OCI-LY7 (cell line): ENCODE measurements at regions not wholly inside any gene's neighbourhood (a gene's known extent, or its start where the extent isn't known, plus 50 kb on each side); places are given as distances from the start of the nearest gene placed in this dataset.

Experiments used
- BruUV-seq: library from RNA; stranded (reverse); fragments of 400-500 nt; replicated peaks from 2 replicates; lab custom pipeline; 2021; lab: Mats Ljungman, UMichigan
- CTCF ChIA-PET: fragments of 300-600 bp; sonication (Branson Sonifier 250); formaldehyde crosslinking; loops from one replicate; lab custom pipeline; 2022; ENCODE audit warnings: antibody characterized with exemption; ENCODE audit not compliant: unreplicated experiment; lab: Charles Lee
- POLR2A ChIA-PET: fragments of 300-600 bp; sonication (Branson Sonifier 250); formaldehyde crosslinking; loops from one replicate; lab custom pipeline; 2022; ENCODE audit warnings: antibody characterized with exemption; lab: Charles Lee
- DNase-seq: peaks from one replicate; pipeline ENCODE4 v3.0.0-alpha.2; 2015; ENCODE audit warnings: low spot score
- H2AFZ ChIP-seq: fragments of 200-600 bp; sonication (generic), shearing (Covaris generic); 2 replicates; pipeline ENCODE4 v1.6.1; 2014; ENCODE audit warnings: mild to moderate bottlenecking, antibody characterized with exemption, low read length, moderate library complexity
- H3K27ac ChIP-seq: fragments of 200-600 bp; sonication (generic); 2 replicates; pipeline ENCODE4 v1.5.1; 2014; ENCODE audit warnings: mixed run types, low read depth, mild to moderate bottlenecking, moderate library complexity, low read length, inconsistent platforms; ENCODE audit not compliant: poor library complexity, severe bottlenecking
- H3K36me3 ChIP-seq: fragments of 200-600 bp; sonication (generic); 2 replicates; pipeline ENCODE4 v1.6.1; 2014; ENCODE audit warnings: mild to moderate bottlenecking, antibody characterized with exemption, low read length, moderate library complexity, mixed read lengths; ENCODE audit not compliant: insufficient read depth
- H3K4me1 ChIP-seq: fragments of 200-600 bp; sonication (generic); 2 replicates; pipeline ENCODE4 v1.5.1; 2014; ENCODE audit warnings: mild to moderate bottlenecking, low read length; ENCODE audit not compliant: insufficient read depth, poor library complexity, severe bottlenecking
- H3K4me2 ChIP-seq: fragments of 200-600 bp; sonication (generic); 2 replicates; pipeline ENCODE4 v1.6.1; 2014; ENCODE audit warnings: mild to moderate bottlenecking, low read length
- H3K4me3 ChIP-seq: fragments of 200-600 bp; sonication (generic); 2 replicates; pipeline ENCODE4 v1.5.1; 2014; ENCODE audit warnings: mild to moderate bottlenecking, low read depth, low read length; ENCODE audit not compliant: poor library complexity, severe bottlenecking
- H3K79me2 ChIP-seq: fragments of 200-600 bp; sonication (generic); 2 replicates; pipeline ENCODE4 v1.6.1; 2016; ENCODE audit warnings: low read depth, mild to moderate bottlenecking, low read length, moderate library complexity, mixed read lengths; ENCODE audit not compliant: insufficient read depth
- H3K9me2 ChIP-seq: fragments of 200-600 bp; sonication (generic); 2 replicates; pipeline ENCODE4 v1.6.1; 2016; ENCODE audit warnings: mild to moderate bottlenecking, low read length, mixed read lengths; ENCODE audit not compliant: insufficient read depth
- H3K9me3 ChIP-seq: fragments of 200-600 bp; sonication (generic); 2 replicates; pipeline ENCODE4 v1.6.1; 2014; ENCODE audit warnings: mild to moderate bottlenecking, mixed run types, low read length, mixed read lengths
- H4K20me1 ChIP-seq: fragments of 200-600 bp; sonication (generic); 2 replicates; pipeline ENCODE4 v1.6.1; 2014; ENCODE audit warnings: mild to moderate bottlenecking, antibody characterized with exemption, low read length, moderate library complexity, mixed read lengths; ENCODE audit not compliant: insufficient read depth
- CTCF ChIP-seq: fragments of 200-600 bp; sonication (generic); conservative IDR thresholded peaks from 2 replicates; pipeline ENCODE4 v1.5.1; 2014; ENCODE audit warnings: mild to moderate bottlenecking, antibody characterized with exemption, low read length, moderate library complexity, mixed read lengths
- EZH2phosphoT487 ChIP-seq: fragments of 200-600 bp; sonication (generic); IDR thresholded peaks from 2 replicates; pipeline ENCODE4 v1.6.1; 2018; ENCODE audit warnings: low read depth, borderline replicate concordance, mild to moderate bottlenecking, mixed run types, antibody characterized with exemption, low read length, moderate library complexity, mixed read lengths
- intact Hi-C: fragments of 100-400 bp; cut with micrococcal nuclease; formaldehyde crosslinking; loops from one replicate; pipeline ENCODE4 v1.10.0; 2022; ENCODE audit not compliant: unreplicated experiment

GRCh38 chr17:83012868-83013778, 66.3 kb upstream of the METRNL start:
- Histone ChIP-seq H3K4me1 (no peaks in the 10 kb centered on the region), H3K4me2 (no peak overlapping the region), H3K36me3 (no peaks in the 10 kb centered on the region; the same call in 1 of the 2 replicates), H3K9me3 (no peaks in the 10 kb centered on the region), H3K9me2 (no peaks in the 10 kb centered on the region), H2AFZ (no peak overlapping the region), H4K20me1 (no peaks in the 10 kb centered on the region), H3K4me3 (no peak overlapping the region), H3K79me2 (no peaks in the 10 kb centered on the region), H3K27ac (no peak overlapping the region)
- intact Hi-C loops, result no loop called here
- TF ChIP-seq CTCF (no peak), EZH2phosphoT487 (no peak)
- BruUV-seq, result no TSS peak
- POLR2A ChIA-PET, result no interaction called here
- DNase-seq, result no peak
- CTCF ChIA-PET, result no interaction called here

- no peak for DNase-seq
- TF ChIP-seq CTCF (no peak), EZH2phosphoT487 (no peak)
- ChIA-PET CTCF (no interaction called here), POLR2A (no interaction called here)
- BruUV-seq, result no TSS peak
- intact Hi-C loops, result no loop called here
- H3K9me2 ChIP-seq, result no peaks in the 10 kb centered on the region
- H3K36me3 ChIP-seq, result no peaks in the 10 kb centered on the region; the same call in 1 of the 2 replicates
- no peak overlapping the region for H2AFZ ChIP-seq
- H3K9me3 ChIP-seq, result no peaks in the 10 kb centered on the region
- H3K4me3 ChIP-seq, result no peak overlapping the region
- no peak overlapping the region for H3K4me2 ChIP-seq
- no peaks in the 10 kb centered on the region for H4K20me1 ChIP-seq
- no peak overlapping the region for H3K27ac ChIP-seq
- H3K4me1 ChIP-seq, result no peaks in the 10 kb centered on the region
- H3K79me2 ChIP-seq, result no peaks in the 10 kb centered on the region
Measured at GRCh38 chr17:83013779-83014117, 65.7 kb upstream of the METRNL start.

DNA sequence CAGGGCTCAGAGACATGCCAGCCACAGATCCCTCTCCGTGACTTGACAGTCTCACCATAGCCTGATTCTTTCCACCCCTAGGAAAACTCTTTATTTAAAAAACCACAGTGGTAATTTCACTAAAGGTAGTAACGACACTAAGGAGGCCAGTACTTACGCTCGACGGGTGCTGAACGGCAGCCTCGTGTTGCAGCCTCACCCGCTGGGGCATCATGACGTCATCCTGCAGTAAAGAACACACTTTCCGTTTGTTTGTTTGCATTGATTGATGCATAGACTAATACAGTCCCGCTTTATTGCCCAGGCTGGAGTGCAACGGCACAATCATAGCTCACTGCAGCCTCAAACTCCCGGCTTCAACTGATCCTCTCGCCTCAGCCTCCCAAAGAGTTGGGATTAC, 65.1 kb upstream of the METRNL start:
- H3K9me2 ChIP-seq, result no peaks in the 10 kb centered on the region
- CTCF ChIA-PET, result no interaction called here
- POLR2A ChIA-PET, result no interaction called here

More for the DNA sequence above, 65.1 kb upstream of the METRNL start:
- Histone ChIP-seq H3K9me3 (no peaks in the 10 kb centered on the region), H3K4me3 (no peak overlapping the region), H4K20me1 (no peaks in the 10 kb centered on the region), H3K4me1 (no peaks in the 10 kb centered on the region), H3K79me2 (no peaks in the 10 kb centered on the region), H3K4me2 (no peak overlapping the region), H2AFZ (no peak overlapping the region), H3K36me3 (no peaks in the 10 kb centered on the region; the same call in 1 of the 2 replicates), H3K27ac (no peak overlapping the region)
- no TSS peak for BruUV-seq
- intact Hi-C loops, result no loop called here
- no peak for DNase-seq
- TF ChIP-seq CTCF, result no peak
- TF ChIP-seq EZH2phosphoT487, result no peak
